ENCODE measurements at regions not wholly inside any gene's neighbourhood (a gene's known extent, or its start where the extent isn't known, plus 50 kb on each side); places are given as distances from the start of the nearest gene placed in this dataset.

DNA sequence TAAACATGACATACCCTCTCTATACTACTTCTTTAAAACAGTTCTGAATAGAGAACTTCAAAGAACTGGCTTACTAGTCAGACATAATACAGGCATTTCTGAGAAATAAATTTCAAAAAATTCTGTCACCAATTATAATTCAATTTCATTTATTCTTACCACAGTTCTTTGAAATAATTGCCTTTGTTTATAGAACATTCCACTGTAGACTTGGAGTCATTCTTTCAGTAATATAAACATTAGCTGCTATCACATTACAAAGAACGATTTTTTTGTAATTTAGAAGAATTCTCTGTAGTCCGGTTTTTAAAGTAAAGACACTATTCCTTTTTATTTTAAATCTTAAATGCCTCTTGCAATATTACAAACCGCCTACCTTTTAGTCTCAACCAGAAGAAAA, 146.4 kb upstream of the COL11A1 start:
- TF ChIP-seq POLR2A (IDR thresholded peaks at IDR 0.05; ENCODE audit: low read length) (no peak), GATA1 (IDR thresholded peaks at IDR 0.05; ENCODE audit: low read depth, low read length) (no peak)
- DNase-seq: no peak

DNA sequence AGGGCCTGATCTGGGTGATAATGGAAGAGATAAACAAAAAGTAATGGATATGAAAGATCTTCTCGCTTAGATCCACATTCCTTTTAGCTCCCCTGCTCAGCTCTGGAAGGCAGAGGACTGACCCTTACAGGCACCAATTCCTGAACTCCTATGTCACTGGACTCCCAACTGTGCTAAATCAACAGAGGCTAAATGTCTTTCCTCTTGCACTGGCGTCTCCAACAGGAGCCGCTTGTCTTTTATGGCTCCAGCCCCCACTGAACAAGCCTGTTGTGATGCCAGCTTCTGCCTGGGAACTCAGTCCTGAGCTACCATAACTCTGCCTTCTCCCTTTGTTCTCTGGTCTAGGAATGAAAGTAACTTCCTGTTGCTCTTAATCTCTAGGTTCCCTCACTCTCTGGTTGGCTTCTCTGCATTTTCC, 142.1 kb upstream of the COL11A1 start:
- no peak for TF ChIP-seq GATA1 (IDR thresholded peaks at IDR 0.05; ENCODE audit: low read depth, low read length)
- no peak for TF ChIP-seq POLR2A (IDR thresholded peaks at IDR 0.05; ENCODE audit: low read length)
- no peak for DNase-seq

DNA sequence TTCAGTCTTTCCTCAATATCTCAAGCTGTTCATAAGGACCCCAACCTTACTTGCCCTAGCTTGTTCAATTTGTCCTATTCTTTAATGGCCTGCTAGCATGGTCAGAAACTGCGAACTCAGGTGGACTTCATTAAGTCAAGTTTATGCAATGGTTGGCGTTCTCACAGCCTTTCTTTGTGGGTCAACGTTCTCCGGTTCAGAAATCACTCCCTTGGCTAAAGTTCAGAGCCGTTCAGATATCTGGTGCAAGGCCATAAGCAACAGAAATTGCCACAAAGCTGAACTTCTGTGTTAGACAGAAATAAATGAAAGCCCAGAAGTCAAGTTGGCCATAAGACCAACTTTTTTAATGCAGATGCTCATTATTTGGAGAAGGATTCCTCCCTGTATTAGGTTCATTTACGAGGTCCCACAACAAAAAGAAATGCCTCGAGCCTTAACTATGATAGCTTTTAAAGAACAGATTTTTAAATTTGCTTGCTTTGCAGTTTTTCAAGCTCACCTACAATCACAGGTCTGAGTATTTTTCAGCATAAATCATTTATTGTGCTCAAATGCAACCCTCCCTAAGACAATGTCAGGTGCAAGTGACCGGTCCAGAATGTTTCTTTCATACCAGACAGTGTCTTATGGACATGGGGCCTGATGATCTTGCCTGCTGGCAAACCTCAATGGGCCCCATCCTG, 140.2 kb upstream of the COL11A1 start:
- TF ChIP-seq GATA1 (IDR thresholded peaks at IDR 0.05; ENCODE audit: low read depth, low read length) (no peak), POLR2A (IDR thresholded peaks at IDR 0.05; ENCODE audit: low read length) (no peak)
- no peak for DNase-seq

- no peak for TF ChIP-seq GATA1 (IDR thresholded peaks at IDR 0.05; ENCODE audit: low read depth, low read length)
- TF ChIP-seq POLR2A (IDR thresholded peaks at IDR 0.05; ENCODE audit: low read length): no peak
- no peak for DNase-seq
These were observed 139.2 kb upstream of the COL11A1 start for GRCh38 chr1:103247517-103247916.

GRCh38 chr1:103243481-103243880, 135.2 kb upstream of the COL11A1 start:
- TF ChIP-seq POLR2A (IDR thresholded peaks at IDR 0.05; ENCODE audit: low read length) (no peak), GATA1 (IDR thresholded peaks at IDR 0.05; ENCODE audit: low read depth, low read length) (no peak)
- DNase-seq: no peak

DNA sequence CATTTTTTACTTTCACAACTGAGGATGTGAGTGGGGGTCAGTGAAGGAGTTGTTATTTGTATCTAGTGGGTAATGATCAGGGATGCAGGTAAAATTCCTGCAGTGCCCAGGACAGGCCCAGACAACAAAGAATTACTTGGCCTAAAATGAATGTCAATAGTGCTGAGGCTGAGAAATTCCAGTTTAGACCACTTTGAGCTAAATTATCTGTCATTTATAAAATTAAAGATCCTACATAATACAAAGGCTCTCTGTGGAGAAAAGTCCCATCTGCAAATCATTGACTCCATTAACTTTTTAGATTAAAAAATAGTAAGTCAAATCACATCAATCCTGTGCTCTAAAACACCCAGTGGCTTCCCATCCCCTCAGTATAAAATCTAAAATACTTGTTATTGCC, 130.7 kb upstream of the COL11A1 start:
- no peak for DNase-seq
- TF ChIP-seq POLR2A (IDR thresholded peaks at IDR 0.05; ENCODE audit: low read length) (no peak), GATA1 (IDR thresholded peaks at IDR 0.05; ENCODE audit: low read depth, low read length) (no peak)

- no peak for DNase-seq
- no peak for TF ChIP-seq POLR2A (IDR thresholded peaks at IDR 0.05; ENCODE audit: low read length)
- TF ChIP-seq GATA1 (IDR thresholded peaks at IDR 0.05; ENCODE audit: low read depth, low read length): no peak
These were observed 121.7 kb upstream of the COL11A1 start for GRCh38 chr1:103230061-103230460.

DNA sequence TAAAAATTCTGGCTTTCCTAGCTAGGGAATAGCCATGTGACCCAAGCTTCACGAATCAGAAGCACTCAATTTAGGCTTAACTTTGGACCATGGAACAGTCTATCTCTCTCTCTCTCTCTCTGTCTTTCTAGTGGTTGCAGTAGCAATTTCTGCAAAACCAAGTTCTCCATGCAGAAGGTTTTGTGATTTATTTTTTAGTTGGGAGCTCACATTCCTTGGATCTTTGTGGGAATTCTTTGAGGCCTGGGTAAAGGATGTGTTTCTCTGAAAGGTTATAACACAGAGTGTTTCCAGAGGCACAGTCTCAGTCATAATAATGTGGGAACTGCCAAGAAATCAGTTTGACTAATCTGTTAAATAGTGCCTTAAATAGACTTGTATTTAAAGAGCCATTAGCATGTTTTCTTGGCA, 112.3 kb upstream of the COL11A1 start:
- TF ChIP-seq GATA1 (IDR thresholded peaks at IDR 0.05; ENCODE audit: low read depth, low read length) (no peak), POLR2A (IDR thresholded peaks at IDR 0.05; ENCODE audit: low read length) (no peak)
- no peak for DNase-seq

DNA sequence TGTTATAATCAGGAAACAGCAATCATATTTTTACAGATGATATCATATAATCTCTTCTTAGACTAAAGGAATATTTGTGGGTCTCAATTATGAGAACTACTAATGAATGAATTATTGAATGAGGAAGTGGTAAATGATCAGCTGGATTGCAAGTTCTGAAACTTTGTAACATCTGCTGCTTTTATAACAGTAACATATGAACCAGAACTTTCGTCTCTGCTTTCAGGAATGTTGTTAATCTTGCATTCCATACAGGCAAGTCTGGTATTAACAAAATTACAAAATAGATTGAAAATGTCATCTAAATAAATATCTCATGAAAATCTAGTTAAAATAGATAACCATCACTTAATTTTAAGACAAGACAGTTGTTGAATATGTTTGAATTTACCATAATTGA, 110.5 kb upstream of the COL11A1 start:
- TF ChIP-seq GATA1 (IDR thresholded peaks at IDR 0.05; ENCODE audit: low read depth, low read length) (no peak), POLR2A (IDR thresholded peaks at IDR 0.05; ENCODE audit: low read length) (no peak)
- DNase-seq: no peak

DNA sequence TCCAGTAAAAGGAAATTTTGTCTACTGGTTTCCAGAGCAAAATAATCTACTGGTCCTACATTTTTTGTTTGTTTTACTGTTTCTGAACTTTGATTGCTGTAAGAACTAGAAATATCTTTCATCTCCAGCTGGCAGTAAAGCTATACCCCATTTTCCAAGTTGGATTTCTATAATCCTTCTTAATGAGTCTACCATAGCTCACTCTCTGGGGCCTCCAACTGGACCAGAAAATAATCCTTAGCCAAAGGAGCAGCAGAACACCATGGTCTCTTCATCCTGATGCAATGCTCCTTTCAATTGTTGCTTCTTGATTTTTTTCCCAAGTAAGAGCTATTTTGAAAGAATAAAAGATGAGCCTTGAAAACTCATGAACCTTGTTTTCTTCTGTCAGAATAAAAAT, 110.0 kb upstream of the COL11A1 start:
- DNase-seq: no peak
- TF ChIP-seq GATA1 (IDR thresholded peaks at IDR 0.05; ENCODE audit: low read depth, low read length) (no peak), POLR2A (IDR thresholded peaks at IDR 0.05; ENCODE audit: low read length) (no peak)

- DNase-seq: no peak
- TF ChIP-seq GATA1 (IDR thresholded peaks at IDR 0.05; ENCODE audit: low read depth, low read length): no peak
- TF ChIP-seq POLR2A (IDR thresholded peaks at IDR 0.05; ENCODE audit: low read length): no peak
These were observed 102.8 kb upstream of the COL11A1 start for GRCh38 chr1:103211073-103211472.

DNA sequence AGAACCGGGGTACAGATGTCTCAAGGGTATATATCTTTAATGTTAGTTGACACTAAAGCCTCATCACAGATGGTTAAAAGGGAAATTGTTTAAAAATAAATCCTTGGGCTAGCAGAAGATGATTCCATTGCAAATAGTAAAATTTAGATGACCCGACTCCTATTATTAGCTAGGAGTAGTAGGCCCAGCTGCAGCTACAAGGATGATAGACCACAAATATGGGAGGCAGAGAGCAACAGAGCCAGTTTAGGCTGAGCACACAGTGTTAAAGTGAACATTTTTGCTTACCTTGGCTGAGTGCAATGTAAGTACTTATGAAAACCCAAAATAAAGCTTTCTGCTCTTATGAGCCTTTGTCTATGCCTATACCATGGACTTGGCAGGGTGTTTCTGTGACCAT, 100.5 kb upstream of the COL11A1 start:
- TF ChIP-seq GATA1 (IDR thresholded peaks at IDR 0.05; ENCODE audit: low read depth, low read length) (no peak), POLR2A (IDR thresholded peaks at IDR 0.05; ENCODE audit: low read length) (no peak)
- DNase-seq: no peak

- DNase-seq: no peak
- TF ChIP-seq POLR2A (IDR thresholded peaks at IDR 0.05; ENCODE audit: low read length) (no peak), GATA1 (IDR thresholded peaks at IDR 0.05; ENCODE audit: low read depth, low read length) (no peak)
These were observed 90.7 kb upstream of the COL11A1 start for GRCh38 chr1:103199001-103199400.

DNA sequence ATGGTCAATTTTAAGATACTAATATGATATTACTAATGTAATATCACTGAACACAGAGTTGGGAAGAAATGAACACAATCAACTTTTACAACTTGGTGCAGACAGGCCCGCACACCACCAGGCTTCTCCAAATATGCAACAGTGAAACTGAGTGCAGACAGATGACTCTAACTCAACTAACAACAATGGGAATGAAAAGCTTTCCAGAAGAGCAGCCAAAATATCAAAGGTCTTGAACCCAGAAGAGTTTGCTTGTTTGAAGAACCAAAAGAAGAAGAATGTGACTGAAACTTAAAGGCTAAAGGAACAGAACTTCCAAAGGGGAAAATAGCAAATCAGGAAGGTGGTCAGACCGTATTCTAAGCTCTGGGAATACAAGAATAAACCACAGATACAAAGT, 89.8 kb upstream of the COL11A1 start:
- DNase-seq: no peak

DNA sequence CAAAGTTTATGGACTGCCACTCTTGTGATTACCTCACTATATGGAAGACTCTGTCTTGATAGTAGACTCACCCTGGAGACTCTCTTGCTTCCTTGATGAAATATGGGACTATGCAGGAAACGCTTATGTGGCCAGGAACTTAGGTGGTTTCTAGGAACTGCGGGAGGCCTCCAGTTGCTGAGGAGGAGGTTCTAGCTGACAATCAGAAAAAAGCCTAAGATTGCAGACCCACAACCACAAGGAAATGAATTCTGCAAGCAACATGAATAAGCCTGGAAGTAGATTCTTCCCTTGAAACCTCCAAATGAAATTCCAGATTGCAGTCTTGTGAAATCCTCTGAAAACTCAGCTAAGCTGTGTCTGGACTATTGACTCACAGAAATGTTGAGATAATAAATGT, 88.9 kb upstream of the COL11A1 start:
- DNase-seq: no peak
- TF ChIP-seq GATA1 (IDR thresholded peaks at IDR 0.05; ENCODE audit: low read depth, low read length): no peak
- no peak for TF ChIP-seq POLR2A (IDR thresholded peaks at IDR 0.05; ENCODE audit: low read length)

More for the DNA sequence above, 89.8 kb upstream of the COL11A1 start:
- TF ChIP-seq GATA1 (IDR thresholded peaks at IDR 0.05; ENCODE audit: low read depth, low read length): no peak
- no peak for TF ChIP-seq POLR2A (IDR thresholded peaks at IDR 0.05; ENCODE audit: low read length)
